ENCODE measurements at regions not wholly inside any gene's neighbourhood (a gene's known extent, or its start where the extent isn't known, plus 50 kb on each side); places are given as distances from the start of the nearest gene placed in this dataset.

DNA sequence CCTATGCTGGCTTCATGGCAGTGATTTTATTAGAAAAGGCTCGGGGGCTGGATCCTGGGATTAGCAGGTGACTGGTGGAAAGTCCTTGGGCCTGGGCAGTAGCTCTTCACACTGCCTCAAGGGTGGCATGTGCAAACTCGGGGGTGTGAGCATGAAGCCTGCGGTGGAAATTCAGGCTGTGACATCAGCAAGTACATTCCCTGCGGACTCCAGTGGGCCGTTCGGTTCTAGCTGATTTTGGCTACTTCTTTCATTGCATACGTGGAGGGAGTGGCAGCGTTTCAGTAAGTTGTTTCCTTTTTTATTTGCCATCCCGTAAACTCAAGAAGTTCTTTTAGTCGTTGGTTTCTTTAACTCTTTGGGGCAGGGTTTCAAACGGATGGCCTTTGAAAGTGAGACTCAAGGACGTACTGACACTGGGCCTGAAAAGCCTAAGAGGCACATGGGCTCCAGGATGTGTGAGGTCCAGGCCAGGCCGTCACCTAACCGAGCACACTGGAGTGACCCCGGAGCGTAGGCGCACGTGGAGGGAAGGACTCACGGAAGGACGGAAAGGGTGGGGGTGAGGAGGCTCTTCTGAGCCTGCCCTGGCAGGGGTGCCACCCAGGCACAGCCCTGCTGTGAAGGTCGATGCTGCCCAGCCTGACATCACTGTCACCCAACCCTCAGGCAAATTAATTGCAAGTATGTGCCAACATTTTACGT is 104.0 kb upstream of the FRMD1 start:
- H3K27ac ChIP-seq (ENCODE audit: low read length): no peak overlapping the region
- H3K4me2 ChIP-seq (ENCODE audit: low read length): no peak overlapping the region
- H3K36me3 ChIP-seq (replicated peaks; ENCODE audit: low read depth, low read length): no peaks in the 10 kb centered on the region
- no peaks in the 10 kb centered on the region for H4K20me1 ChIP-seq (ENCODE audit: insufficient read depth, low read length)
- H2AFZ ChIP-seq (ENCODE audit: low read depth, low read length): no peak overlapping the region
- peaks cover 5% of the 10 kb centered on the region for H3K4me1 ChIP-seq (ENCODE audit: low read length)
- no peak overlapping the region for H3K9ac ChIP-seq (ENCODE audit: low read length)
- no peaks in the 10 kb centered on the region for H3K79me2 ChIP-seq (ENCODE audit: low read length)
- no peak overlapping the region for H3K4me3 ChIP-seq (ENCODE audit: low read length)
- H3K9me3 ChIP-seq (ENCODE audit: insufficient read depth, low read length): no peaks in the 10 kb centered on the region
- TF ChIP-seq EZH2phosphoT487 (IDR thresholded peaks at IDR 0.05; ENCODE audit: low read depth): no peak
- TF ChIP-seq, protein P1, sequence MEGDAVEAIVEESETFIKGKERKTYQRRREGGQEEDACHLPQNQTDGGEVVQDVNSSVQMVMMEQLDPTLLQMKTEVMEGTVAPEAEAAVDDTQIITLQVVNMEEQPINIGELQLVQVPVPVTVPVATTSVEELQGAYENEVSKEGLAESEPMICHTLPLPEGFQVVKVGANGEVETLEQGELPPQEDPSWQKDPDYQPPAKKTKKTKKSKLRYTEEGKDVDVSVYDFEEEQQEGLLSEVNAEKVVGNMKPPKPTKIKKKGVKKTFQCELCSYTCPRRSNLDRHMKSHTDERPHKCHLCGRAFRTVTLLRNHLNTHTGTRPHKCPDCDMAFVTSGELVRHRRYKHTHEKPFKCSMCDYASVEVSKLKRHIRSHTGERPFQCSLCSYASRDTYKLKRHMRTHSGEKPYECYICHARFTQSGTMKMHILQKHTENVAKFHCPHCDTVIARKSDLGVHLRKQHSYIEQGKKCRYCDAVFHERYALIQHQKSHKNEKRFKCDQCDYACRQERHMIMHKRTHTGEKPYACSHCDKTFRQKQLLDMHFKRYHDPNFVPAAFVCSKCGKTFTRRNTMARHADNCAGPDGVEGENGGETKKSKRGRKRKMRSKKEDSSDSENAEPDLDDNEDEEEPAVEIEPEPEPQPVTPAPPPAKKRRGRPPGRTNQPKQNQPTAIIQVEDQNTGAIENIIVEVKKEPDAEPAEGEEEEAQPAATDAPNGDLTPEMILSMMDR (IDR thresholded peaks at IDR 0.05; ENCODE audit: low read depth, low read length): no peak
- H3K27me3 ChIP-seq (ENCODE audit: low read depth, low read length): no peaks in the 10 kb centered on the region

DNA sequence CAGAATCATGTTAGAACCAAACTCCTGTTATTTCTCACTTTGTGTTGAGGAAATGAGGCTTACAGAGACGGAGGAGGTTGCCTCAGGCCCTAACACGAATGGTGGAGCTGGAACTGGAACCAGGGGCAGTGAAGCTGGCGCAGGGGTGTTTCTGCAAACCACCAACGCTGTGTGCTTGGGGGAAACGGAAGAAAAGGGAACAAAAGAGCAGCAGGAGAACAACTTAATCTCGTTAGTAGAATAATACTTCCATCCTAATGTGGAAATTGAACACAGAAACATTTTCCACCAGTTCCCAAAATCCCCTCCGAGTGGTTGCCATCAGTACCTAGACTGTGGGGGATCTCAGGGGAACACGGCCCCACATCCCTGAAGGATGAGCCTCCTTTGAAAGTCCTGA is 103.4 kb upstream of the FRMD1 start:
- no peaks in the 10 kb centered on the region for H3K79me2 ChIP-seq (ENCODE audit: low read length)
- H3K27me3 ChIP-seq (ENCODE audit: low read depth, low read length): no peaks in the 10 kb centered on the region
- no peak overlapping the region for H3K27ac ChIP-seq (ENCODE audit: low read length)
- TF ChIP-seq, protein P1 (IDR thresholded peaks at IDR 0.05; ENCODE audit: low read depth, low read length): no peak
- no peak for TF ChIP-seq EZH2phosphoT487 (IDR thresholded peaks at IDR 0.05; ENCODE audit: low read depth)
- no peaks in the 10 kb centered on the region for H4K20me1 ChIP-seq (ENCODE audit: insufficient read depth, low read length)
- no peaks in the 10 kb centered on the region for H3K9me3 ChIP-seq (ENCODE audit: insufficient read depth, low read length)
- peaks cover 5% of the 10 kb centered on the region for H3K4me1 ChIP-seq (ENCODE audit: low read length)
- H3K4me2 ChIP-seq (ENCODE audit: low read length): no peak overlapping the region
- no peaks in the 10 kb centered on the region for H3K36me3 ChIP-seq (replicated peaks; ENCODE audit: low read depth, low read length)
- H2AFZ ChIP-seq (ENCODE audit: low read depth, low read length): no peak overlapping the region
- H3K9ac ChIP-seq (ENCODE audit: low read length): no peak overlapping the region
- no peak overlapping the region for H3K4me3 ChIP-seq (ENCODE audit: low read length)

DNA sequence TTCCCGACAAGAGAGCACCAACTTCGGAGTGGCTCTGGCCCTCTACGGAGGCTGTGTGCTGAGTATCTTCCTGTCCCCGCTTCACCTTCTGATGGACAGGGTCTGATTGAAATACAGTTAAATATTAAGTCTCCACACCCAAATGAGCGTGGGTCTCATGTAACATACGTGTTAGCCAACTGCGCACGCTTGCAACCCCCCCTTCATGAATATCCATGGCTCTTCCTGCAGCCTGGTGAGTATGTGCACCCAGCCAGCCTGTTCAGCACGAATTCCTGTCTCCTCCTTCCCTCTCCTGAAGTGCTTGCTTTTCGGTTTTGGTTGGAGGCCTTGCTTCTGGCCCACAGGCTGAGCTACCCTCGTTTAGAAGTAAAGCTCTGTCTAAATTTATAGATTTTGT is 102.9 kb upstream of the FRMD1 start:
- no peaks in the 10 kb centered on the region for H3K79me2 ChIP-seq (ENCODE audit: low read length)
- no peaks in the 10 kb centered on the region for H3K9me3 ChIP-seq (ENCODE audit: insufficient read depth, low read length)
- TF ChIP-seq, protein P1 (IDR thresholded peaks at IDR 0.05; ENCODE audit: low read depth, low read length): no peak
- no peak for TF ChIP-seq EZH2phosphoT487 (IDR thresholded peaks at IDR 0.05; ENCODE audit: low read depth)
- no peaks in the 10 kb centered on the region for H3K36me3 ChIP-seq (replicated peaks; ENCODE audit: low read depth, low read length)
- H3K27ac ChIP-seq (ENCODE audit: low read length): no peak overlapping the region
- no peak overlapping the region for H3K9ac ChIP-seq (ENCODE audit: low read length)
- no peak overlapping the region for H3K4me2 ChIP-seq (ENCODE audit: low read length)
- no peaks in the 10 kb centered on the region for H3K27me3 ChIP-seq (ENCODE audit: low read depth, low read length)
- no peaks in the 10 kb centered on the region for H4K20me1 ChIP-seq (ENCODE audit: insufficient read depth, low read length)
- no peak overlapping the region for H3K4me3 ChIP-seq (ENCODE audit: low read length)
- peaks cover 5% of the 10 kb centered on the region for H3K4me1 ChIP-seq (ENCODE audit: low read length)
- no peak overlapping the region for H2AFZ ChIP-seq (ENCODE audit: low read depth, low read length)

DNA sequence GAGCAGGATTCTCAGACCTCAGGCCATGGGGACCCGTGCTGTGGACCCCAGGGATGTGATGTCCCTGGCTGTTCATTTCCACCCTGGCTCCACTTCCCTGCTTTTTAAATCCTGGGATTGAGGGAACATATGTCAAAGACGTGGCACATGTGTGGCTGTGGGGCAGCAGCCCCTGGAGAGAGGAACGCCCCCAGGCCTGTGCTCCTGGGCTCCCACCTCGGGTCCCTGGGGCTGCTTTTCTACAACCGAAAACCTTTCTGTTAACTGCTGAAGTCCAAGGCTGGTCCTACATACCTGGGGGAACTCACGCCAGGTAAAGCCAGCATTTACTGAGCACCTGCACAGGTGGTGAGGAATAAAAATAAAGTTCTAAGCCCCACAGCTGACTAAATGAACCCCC is 102.3 kb upstream of the FRMD1 start:
- Histone ChIP-seq H3K36me3 (replicated peaks; ENCODE audit: low read depth, low read length) (no peaks in the 10 kb centered on the region), H3K4me2 (ENCODE audit: low read length) (no peak overlapping the region), H4K20me1 (ENCODE audit: insufficient read depth, low read length) (no peaks in the 10 kb centered on the region), H3K4me1 (ENCODE audit: low read length) (peaks cover 5% of the 10 kb centered on the region), H3K27ac (ENCODE audit: low read length) (no peak overlapping the region), H2AFZ (ENCODE audit: low read depth, low read length) (no peak overlapping the region), H3K4me3 (ENCODE audit: low read length) (no peak overlapping the region), H3K27me3 (ENCODE audit: low read depth, low read length) (no peaks in the 10 kb centered on the region), H3K9ac (ENCODE audit: low read length) (no peak overlapping the region), H3K79me2 (ENCODE audit: low read length) (no peaks in the 10 kb centered on the region), H3K9me3 (ENCODE audit: insufficient read depth, low read length) (no peaks in the 10 kb centered on the region)
- no peak for TF ChIP-seq EZH2phosphoT487 (IDR thresholded peaks at IDR 0.05; ENCODE audit: low read depth)
- TF ChIP-seq, protein P1 (IDR thresholded peaks at IDR 0.05; ENCODE audit: low read depth, low read length): no peak
